ENCODE measurements at regions not wholly inside any gene's neighbourhood (a gene's known extent, or its start where the extent isn't known, plus 50 kb on each side); places are given as distances from the start of the nearest gene placed in this dataset.

GRCh38 chr10:33796680-33797079, 462.2 kb upstream of the NRP1 start:
- POLR2A ChIA-PET (ENCODE audit: partially characterized antibody) = no interaction called here
- H3K4ac ChIP-seq (replicated peaks; ENCODE audit: insufficient read length, low read depth, low read length) = no peak overlapping the region
- no peak overlapping the region for H2BK5ac ChIP-seq (ENCODE audit: low read depth, low read length)
- H3K23ac ChIP-seq (ENCODE audit: insufficient read length) = no peak overlapping the region
- no peak overlapping the region for H3K56ac ChIP-seq (replicated peaks; ENCODE audit: insufficient read length, low read depth, low read length)
- H2BK12ac ChIP-seq (ENCODE audit: low read depth, low read length) = no peak overlapping the region
- H4K91ac ChIP-seq (replicated peaks; ENCODE audit: insufficient read length, low read length) = no peak overlapping the region
- no peak overlapping the region for H3K27ac ChIP-seq (ENCODE audit: low read depth, low read length)
- no peaks in the 10 kb centered on the region for H3K79me1 ChIP-seq (ENCODE audit: low read depth, low read length)
- H3K18ac ChIP-seq (ENCODE audit: extremely low read depth, low read length) = no peak overlapping the region
- H3K4me3 ChIP-seq (ENCODE audit: extremely low read depth in 1 of 4, insufficient read depth in 2 of 4, low read depth in 3 of 4, low read length in 4 of 4) = no peak overlapping the region
- H3K79me2 ChIP-seq (ENCODE audit: control insufficient read depth in 1 of 2, insufficient read depth in 2 of 2, low read length in 2 of 2) = no peaks in the 10 kb centered on the region
- no peaks in the 10 kb centered on the region for H3K9me3 ChIP-seq (ENCODE audit: insufficient read depth in 2 of 2, low read depth in 1 of 2, low read length in 1 of 2)
- H3K4me2 ChIP-seq (ENCODE audit: insufficient read depth in 1 of 2, low read depth in 2 of 2, low read length in 2 of 2) = no peak overlapping the region
- no peak overlapping the region for H2BK120ac ChIP-seq (replicated peaks; ENCODE audit: low read depth, low read length)
- H3K9ac ChIP-seq (replicated peaks in 1 of 4; ENCODE audit: extremely low read depth in 1 of 4, low read depth in 3 of 4, low read length in 3 of 4) = no peak overlapping the region
- no peaks in the 10 kb centered on the region for H3K36me3 ChIP-seq (ENCODE audit: control insufficient read depth in 2 of 4, insufficient read depth in 4 of 4, low read length in 3 of 4)
- no peaks in the 10 kb centered on the region; a peak in 1 of 7 replicates for H3K27me3 ChIP-seq (replicated peaks in 1 of 4; ENCODE audit: control insufficient read depth in 3 of 4, extremely low read depth in 1 of 4, insufficient read depth in 3 of 4, low read length in 3 of 4)
- H2BK20ac ChIP-seq (ENCODE audit: low read length) = no peak overlapping the region
- no peaks in the 10 kb centered on the region for H3K23me2 ChIP-seq (ENCODE audit: low read depth, low read length)
- TF ChIP-seq ASH2L (IDR thresholded peaks at IDR 0.05; ENCODE audit: low read length) (no peak), BACH1 (IDR thresholded peaks at IDR 0.05; ENCODE audit: low read length) (no peak), EGR1 (IDR thresholded peaks at IDR 0.05; ENCODE audit: borderline replicate concordance, low read depth, low read length) (no peak), HDAC2 (IDR thresholded peaks at IDR 0.05; ENCODE audit: borderline replicate concordance in 1 of 2, low read depth in 2 of 2, low read length in 2 of 2) (no peak), KDM5A (IDR thresholded peaks at IDR 0.05; ENCODE audit: low read length) (no peak)
- no peak overlapping the region for H2AK5ac ChIP-seq (ENCODE audit: low read depth, low read length)
- 94% methylated on average over 2 of the region's 2 CpGs; no CpG with 5 or more reads in 1 of the 2 experiments for WGBS, 2 experiments (ENCODE audit: extremely low coverage in 1 of 2, insufficient coverage in 1 of 2, insufficient read length in 1 of 2, insufficient replicate concordance in 2 of 2, low coverage in 1 of 2, low lambda C conversion rate in 2 of 2, missing lambda C conversion rate in 1 of 2)
- no peak overlapping the region for H3K14ac ChIP-seq (ENCODE audit: insufficient read length)
- no peak overlapping the region for H4K5ac ChIP-seq (ENCODE audit: insufficient read length, low read depth, low read length)
- no peaks in the 10 kb centered on the region for H4K20me1 ChIP-seq (replicated peaks in 1 of 2; ENCODE audit: control insufficient read depth in 1 of 2, insufficient read depth in 2 of 2, low read length in 2 of 2)
- H4K8ac ChIP-seq (ENCODE audit: extremely low read depth, insufficient read depth, low read length) = no peak overlapping the region
- DNase-seq (ENCODE audit: low read depth in 1 of 2, low spot score in 2 of 2) = no peak
- no peak overlapping the region for H2AFZ ChIP-seq (ENCODE audit: low read length)
- peaks cover 0 to 8% (median 0%) of the 10 kb centered on the region in 4 experiments; a peak in 2 of 7 replicates for H3K4me1 ChIP-seq (replicated peaks in 1 of 4; ENCODE audit: control insufficient read depth in 3 of 4, insufficient read depth in 4 of 4, low read length in 3 of 4)
- H2BK15ac ChIP-seq (ENCODE audit: low read length) = no peak overlapping the region
- CTCF ChIA-PET (ENCODE audit: partially characterized antibody) = no interaction called here
- FAIRE-seq = no peak

Data from H1 (cell line).